GM13977 (cell line): ENCODE measurements at regions not wholly inside any gene's neighbourhood (a gene's known extent, or its start where the extent isn't known, plus 50 kb on each side); places are given as distances from the start of the nearest gene placed in this dataset.
"Not testable (repeated sequence)": the region's sequence is repeated elsewhere in the genome, so short reads cannot be mapped to it uniquely, and the experiment has no call there.

Experiments
- DNase-seq: peaks from one replicate; pipeline ENCODE4 v3.0.0; 2012; ENCODE audit warnings: low spot score
- in situ Hi-C: fragments of 300-500 bp; cut with MboI; formaldehyde crosslinking; loops from one replicate; pipeline ENCODE4 v1.12.0; 2022; ENCODE audit warnings: low sequenced_read_pairs, low pct_unique_long_range_greater_than_20kb, mixed read lengths, inconsistent platforms; ENCODE audit not compliant: unreplicated experiment
- TF ChIP-seq, protein P1 (sequence below): IDR thresholded peaks from 2 replicates; pipeline ENCODE4 v1.5.1; 2012; ENCODE audit warnings: mild to moderate bottlenecking, control low read depth; ENCODE audit not compliant: insufficient read depth; ENCODE audit errors: extremely low read depth, missing control alignments

DNA sequence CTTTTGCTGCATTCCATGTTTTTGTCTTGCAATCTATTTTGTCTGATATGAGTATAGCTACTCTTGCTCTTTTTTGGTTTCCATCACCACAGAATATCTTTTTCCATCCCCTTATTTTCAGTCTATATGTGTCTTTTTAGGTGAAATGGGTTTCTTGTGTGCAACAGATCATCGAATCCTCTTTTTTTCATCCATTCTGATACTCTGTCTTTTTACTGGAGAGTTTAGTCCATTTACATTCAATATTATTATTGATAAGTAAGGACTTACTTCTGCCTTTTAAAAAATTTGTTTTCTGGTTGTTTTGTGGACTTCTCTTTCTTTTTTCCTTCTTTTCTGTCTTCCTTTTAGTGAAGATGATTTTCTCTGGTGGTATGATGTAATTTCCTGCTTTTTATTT is 64.6 kb upstream of the CD55 start:
- DNase-seq = no peak
- TF ChIP-seq, protein P1, sequence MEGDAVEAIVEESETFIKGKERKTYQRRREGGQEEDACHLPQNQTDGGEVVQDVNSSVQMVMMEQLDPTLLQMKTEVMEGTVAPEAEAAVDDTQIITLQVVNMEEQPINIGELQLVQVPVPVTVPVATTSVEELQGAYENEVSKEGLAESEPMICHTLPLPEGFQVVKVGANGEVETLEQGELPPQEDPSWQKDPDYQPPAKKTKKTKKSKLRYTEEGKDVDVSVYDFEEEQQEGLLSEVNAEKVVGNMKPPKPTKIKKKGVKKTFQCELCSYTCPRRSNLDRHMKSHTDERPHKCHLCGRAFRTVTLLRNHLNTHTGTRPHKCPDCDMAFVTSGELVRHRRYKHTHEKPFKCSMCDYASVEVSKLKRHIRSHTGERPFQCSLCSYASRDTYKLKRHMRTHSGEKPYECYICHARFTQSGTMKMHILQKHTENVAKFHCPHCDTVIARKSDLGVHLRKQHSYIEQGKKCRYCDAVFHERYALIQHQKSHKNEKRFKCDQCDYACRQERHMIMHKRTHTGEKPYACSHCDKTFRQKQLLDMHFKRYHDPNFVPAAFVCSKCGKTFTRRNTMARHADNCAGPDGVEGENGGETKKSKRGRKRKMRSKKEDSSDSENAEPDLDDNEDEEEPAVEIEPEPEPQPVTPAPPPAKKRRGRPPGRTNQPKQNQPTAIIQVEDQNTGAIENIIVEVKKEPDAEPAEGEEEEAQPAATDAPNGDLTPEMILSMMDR = no peak
- in situ Hi-C loops = no loop called here

DNA sequence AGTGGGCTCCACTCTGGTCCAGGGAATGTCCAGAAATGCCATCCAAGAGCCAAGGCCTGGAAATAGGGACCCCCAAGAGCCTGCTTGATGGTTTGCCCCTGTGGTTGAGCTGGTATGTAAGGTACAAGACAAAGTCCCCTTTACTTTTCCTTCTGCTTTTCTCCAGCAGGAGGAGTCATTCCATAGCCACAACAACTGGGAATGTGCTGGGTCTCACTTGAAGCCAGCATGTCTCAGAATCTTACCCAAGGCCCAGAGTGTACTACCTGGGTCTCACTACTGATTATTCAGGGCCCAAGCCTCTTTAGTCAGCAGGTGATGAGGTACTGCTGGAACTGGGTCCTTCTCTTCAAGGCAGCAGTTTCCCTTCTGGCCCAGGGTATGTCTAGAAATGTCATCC is 62.1 kb upstream of the CD55 start:
- TF ChIP-seq, protein P1 = peak; percentile 18
- no peak for DNase-seq
- in situ Hi-C loops = no loop called here

DNA sequence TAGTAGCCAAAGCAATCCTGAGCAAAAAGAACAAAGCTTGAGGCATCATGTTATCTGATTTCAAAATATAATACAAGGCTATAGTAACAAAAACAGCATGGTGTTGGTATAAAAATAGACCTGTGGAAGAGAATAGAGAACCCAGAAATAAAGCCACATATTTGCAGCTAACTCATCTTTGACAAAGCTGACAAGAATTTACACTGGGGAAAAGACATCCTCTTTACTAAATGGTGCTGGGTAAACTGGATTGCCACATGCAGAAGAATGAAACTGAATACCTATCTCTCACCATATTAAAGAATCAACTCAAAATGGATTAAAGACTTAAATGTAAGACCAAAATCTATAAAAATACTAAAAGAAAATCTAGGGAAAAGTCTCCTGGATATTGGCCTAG is 59.5 kb upstream of the CD55 start:
- TF ChIP-seq, protein P1 = no peak
- in situ Hi-C loops = no loop called here
- DNase-seq = no peak

DNA sequence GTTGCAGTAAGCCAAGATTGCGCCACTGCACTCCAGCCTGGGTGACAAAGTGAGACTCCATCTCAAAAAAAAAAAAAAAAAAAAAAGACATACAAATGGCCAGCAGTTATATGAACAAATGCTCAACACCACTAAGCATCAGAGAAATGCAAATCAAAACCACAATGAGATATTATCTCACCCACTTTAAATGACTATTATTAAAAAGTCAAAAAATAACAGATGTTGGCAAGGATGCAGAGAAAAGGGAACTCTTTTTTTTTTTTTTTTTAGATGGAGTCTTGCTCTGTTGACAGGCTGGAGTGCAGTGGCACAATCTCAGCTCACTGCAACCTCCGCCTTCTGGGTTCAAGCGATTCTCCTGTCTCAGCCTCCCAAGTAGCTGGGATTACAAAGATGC is 58.6 kb upstream of the CD55 start:
- DNase-seq, in situ Hi-C loops: not testable (repeated sequence)

DNA sequence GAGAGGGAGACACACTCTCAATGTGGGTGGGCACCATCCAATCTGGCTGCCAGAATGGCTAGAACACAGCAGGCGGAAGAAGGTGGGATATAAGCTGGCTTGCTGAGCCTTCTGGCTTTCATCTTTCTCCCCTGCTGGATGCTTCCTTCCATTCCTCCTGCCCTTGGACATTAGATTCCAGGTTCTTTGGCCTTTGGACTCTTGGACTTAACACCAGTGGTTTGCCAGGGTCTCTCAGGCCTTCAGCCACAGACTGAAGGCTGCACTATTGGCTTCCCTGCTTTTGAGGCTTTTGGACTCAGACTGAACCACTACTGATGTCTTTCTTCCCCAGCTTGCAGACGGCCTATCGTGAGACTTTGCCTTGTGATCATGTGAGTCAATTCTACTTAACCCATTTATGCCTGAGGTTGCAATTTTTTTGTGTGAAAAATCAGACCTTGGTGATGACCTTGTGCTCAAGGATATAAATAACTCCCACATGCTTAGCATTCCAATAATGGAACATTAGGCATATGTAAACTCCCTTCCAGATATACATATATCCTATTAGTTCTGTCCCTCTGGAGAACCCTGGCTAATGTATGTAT is 56.7 kb upstream of the CD55 start:
- DNase-seq = no peak
- TF ChIP-seq, protein P1 = no peak
- in situ Hi-C loops = no loop called here

DNA sequence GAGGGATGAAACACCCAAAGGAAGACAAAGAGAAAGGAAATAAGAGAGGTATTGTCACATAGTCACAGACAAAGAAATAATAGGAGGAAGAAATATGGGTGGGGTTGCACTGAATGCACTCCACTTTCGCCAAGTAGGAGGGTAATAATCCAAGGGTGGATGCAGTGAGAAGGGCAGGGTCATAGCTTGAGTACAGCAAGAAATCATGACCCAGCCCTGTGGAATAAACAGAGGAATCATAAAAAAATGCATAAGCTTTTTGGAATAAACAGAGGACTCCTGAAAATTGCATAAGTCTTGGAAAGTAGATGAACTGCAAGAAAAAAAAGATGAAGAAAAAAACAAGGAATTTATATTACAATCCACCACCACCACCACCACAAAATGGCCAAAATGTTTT is 53.1 kb upstream of the CD55 start:
- TF ChIP-seq, protein P1 = no peak
- in situ Hi-C loops = no loop called here
- DNase-seq = no peak

DNA sequence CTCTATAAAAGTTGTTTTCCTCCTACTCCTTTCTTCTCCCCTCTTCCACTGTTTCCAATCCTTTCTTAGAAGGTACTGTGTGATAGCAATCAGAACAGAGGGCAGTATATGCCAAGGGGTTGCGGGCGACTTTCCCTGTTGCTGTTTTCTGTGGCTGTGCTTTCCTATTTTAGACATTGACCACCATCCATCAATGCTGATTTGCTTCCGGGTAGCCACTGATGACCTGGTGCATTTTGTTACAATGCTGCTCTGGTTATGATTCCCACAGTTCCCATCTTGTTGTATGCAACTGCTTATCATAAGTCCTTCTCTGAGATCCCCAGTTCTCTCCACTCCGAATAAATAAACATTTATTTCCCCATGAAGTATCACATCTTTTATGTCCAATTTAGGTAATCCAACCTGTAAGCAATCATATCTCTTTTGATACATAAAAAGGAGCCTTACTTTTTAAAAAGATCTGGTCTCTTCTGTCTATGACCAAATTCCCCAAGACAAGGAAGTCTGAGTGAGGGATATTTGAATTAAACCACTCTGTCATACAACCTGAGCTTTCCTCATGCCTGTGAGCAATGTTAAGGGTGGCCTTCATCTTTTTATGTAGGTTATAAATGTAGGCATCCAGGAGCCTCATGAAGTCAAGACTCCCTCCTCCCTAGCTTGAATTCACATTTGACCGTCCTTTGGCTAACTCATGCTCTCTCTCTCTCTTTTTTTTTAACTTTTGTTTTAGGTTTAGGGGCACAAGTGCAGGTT is 52.5 kb upstream of the CD55 start:
- TF ChIP-seq, protein P1 = no peak
- DNase-seq = no peak
- in situ Hi-C loops = no loop called here
